ENCODE measurements at regions not wholly inside any gene's neighbourhood (a gene's known extent, or its start where the extent isn't known, plus 50 kb on each side); places are given as distances from the start of the nearest gene placed in this dataset.

DNA sequence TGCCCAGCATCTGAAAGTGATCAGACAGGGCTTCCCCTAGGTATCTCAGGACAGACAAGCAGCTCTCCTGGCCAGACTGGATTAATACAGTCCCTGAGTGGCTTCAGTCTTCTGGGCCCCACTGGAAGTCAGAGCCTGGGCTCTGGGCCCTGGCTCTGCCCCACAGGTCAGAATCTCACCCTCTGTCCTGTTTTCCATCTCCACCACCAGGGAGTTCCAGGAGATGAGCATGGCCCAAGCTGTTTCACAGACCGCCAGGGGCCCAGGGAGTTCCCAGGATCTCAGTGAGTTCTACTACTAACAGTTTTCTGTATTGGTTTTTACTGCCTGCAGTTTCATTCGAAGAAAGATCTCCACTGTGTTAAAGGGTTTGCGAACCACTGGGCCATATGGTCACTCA, 131.5 kb downstream of the MEX3B start (continued):
- TF ChIP-seq NRF1 (IDR thresholded peaks at IDR 0.05; ENCODE audit: low read depth, low read length) (no peak), NFIC (IDR thresholded peaks at IDR 0.05; ENCODE audit: borderline replicate concordance) (no peak), RCOR1 (IDR thresholded peaks at IDR 0.05; ENCODE audit: low read length) (no peak), USF1 (IDR thresholded peaks at IDR 0.05; ENCODE audit: borderline replicate concordance, low read depth) (no peak)

DNA sequence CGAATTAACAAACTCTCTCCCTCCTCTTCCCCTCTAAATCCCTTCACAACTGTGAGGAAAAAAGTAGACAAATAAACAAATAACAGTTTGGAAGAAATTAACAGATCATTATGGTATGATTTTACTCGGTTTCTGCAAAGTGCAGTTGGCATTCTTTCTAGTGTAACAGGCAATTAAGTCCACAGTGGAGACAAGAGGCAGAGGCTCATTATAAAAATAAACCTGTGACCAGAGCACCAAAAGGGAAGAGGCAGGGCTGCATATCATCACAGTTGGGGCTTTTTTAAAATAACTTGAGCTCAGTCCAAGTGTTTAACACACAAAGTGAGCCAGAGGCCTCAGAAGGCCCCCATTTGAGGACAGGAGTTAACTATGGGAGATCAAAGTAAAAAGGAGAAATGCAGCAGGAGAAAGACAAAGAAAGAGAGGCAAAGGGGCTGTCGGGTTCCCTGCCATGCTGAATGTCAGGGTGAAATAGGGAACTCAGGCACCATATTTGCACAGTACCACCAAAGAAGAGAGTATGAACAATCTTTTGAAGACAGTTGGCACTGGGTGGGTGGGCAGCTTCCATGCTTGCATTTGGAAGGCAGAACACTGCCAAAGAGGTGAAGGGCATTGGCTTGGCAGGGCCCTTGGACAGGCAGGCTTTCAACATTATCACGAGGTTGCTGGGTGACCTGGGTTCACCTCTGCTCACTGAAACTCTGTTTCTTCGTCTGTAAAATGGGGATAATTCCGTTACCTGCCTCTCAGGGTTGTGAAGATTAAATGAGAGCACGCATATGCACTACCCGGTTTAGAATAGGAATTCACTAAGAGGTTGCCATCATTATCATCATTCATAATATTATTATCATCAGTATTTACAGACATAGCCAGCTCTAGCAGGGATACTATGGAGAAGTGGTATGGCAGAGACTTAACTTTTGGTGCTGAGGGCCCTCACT, 134.5 kb downstream of the MEX3B start:
- 30% methylated on average over 7 of the region's 8 CpGs for WGBS (ENCODE audit: low lambda C conversion rate)
- Histone ChIP-seq H3K9me2 (no peaks in the 10 kb centered on the region), H3K27ac (ENCODE audit: low read depth in 2 of 2, low read length in 1 of 2) (peak overlapping the region in 1 of 2 experiments; percentile 80; a peak in 2 of 4 replicates), H3K4me1 (ENCODE audit: control insufficient read depth in 1 of 2, insufficient read depth in 2 of 2, low read depth in 1 of 2, low read length in 1 of 2) (peaks cover 0 to 52% of the 10 kb centered on the region in 2 experiments; a peak in 3 of 4 replicates), H4K20me1 (ENCODE audit: insufficient read depth) (no peaks in the 10 kb centered on the region), H3K4me3 (ENCODE audit: low read depth in 2 of 2, low read length in 1 of 2) (no peak overlapping the region), H2AFZ (ENCODE audit: low read depth) (no peak overlapping the region; the same call in 1 of the 2 replicates), H3K79me2 (ENCODE audit: insufficient read depth) (no peaks in the 10 kb centered on the region), H3K36me3 (replicated peaks in 1 of 2; ENCODE audit: control insufficient read depth in 1 of 2, insufficient read depth in 2 of 2, low read length in 1 of 2) (no peaks in the 10 kb centered on the region), H3F3A (replicated peaks; ENCODE audit: insufficient read depth) (no peaks in the 10 kb centered on the region), H3K9ac (no peak overlapping the region), H3K4me2 (no peak overlapping the region), H3K27me3 (ENCODE audit: insufficient read depth) (no peaks in the 10 kb centered on the region), H3K9me3 (no peaks in the 10 kb centered on the region)
- CTCF ChIA-PET: interaction anchor here (0.7 kb wide), 2 partner anchors 28 to 158 kb away, joined by 3 to 4 read pairs; no protein-coding TSS in a partner anchor
- POLR2A ChIA-PET: no interaction called here
- DNase-seq: no peak
- TF ChIP-seq YY1 (IDR thresholded peaks at IDR 0.05; ENCODE audit: low read depth) (no peak), EP300 (IDR thresholded peaks at IDR 0.05; ENCODE audit: borderline replicate concordance in 1 of 2, low read depth in 1 of 2, low read length in 1 of 2) (peak in 1 of 2 experiments; percentile 47; a peak in 1 of 4 replicates), ELF1 (IDR thresholded peaks at IDR 0.05) (no peak), MEF2A (IDR thresholded peaks at IDR 0.05; ENCODE audit: borderline replicate concordance, low read depth) (no peak)
- TF ChIP-seq, protein P1, sequence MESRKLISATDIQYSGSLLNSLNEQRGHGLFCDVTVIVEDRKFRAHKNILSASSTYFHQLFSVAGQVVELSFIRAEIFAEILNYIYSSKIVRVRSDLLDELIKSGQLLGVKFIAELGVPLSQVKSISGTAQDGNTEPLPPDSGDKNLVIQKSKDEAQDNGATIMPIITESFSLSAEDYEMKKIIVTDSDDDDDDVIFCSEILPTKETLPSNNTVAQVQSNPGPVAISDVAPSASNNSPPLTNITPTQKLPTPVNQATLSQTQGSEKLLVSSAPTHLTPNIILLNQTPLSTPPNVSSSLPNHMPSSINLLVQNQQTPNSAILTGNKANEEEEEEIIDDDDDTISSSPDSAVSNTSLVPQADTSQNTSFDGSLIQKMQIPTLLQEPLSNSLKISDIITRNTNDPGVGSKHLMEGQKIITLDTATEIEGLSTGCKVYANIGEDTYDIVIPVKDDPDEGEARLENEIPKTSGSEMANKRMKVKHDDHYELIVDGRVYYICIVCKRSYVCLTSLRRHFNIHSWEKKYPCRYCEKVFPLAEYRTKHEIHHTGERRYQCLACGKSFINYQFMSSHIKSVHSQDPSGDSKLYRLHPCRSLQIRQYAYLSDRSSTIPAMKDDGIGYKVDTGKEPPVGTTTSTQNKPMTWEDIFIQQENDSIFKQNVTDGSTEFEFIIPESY (IDR thresholded peaks at IDR 0.05; ENCODE audit: borderline replicate concordance, low read depth): no peak
- TF ChIP-seq, protein P2, sequence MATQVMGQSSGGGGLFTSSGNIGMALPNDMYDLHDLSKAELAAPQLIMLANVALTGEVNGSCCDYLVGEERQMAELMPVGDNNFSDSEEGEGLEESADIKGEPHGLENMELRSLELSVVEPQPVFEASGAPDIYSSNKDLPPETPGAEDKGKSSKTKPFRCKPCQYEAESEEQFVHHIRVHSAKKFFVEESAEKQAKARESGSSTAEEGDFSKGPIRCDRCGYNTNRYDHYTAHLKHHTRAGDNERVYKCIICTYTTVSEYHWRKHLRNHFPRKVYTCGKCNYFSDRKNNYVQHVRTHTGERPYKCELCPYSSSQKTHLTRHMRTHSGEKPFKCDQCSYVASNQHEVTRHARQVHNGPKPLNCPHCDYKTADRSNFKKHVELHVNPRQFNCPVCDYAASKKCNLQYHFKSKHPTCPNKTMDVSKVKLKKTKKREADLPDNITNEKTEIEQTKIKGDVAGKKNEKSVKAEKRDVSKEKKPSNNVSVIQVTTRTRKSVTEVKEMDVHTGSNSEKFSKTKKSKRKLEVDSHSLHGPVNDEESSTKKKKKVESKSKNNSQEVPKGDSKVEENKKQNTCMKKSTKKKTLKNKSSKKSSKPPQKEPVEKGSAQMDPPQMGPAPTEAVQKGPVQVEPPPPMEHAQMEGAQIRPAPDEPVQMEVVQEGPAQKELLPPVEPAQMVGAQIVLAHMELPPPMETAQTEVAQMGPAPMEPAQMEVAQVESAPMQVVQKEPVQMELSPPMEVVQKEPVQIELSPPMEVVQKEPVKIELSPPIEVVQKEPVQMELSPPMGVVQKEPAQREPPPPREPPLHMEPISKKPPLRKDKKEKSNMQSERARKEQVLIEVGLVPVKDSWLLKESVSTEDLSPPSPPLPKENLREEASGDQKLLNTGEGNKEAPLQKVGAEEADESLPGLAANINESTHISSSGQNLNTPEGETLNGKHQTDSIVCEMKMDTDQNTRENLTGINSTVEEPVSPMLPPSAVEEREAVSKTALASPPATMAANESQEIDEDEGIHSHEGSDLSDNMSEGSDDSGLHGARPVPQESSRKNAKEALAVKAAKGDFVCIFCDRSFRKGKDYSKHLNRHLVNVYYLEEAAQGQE (IDR thresholded peaks at IDR 0.05; ENCODE audit: low read depth, low read length): no peak
